ENCODE measurements at regions not wholly inside any gene's neighbourhood (a gene's known extent, or its start where the extent isn't known, plus 50 kb on each side); places are given as distances from the start of the nearest gene placed in this dataset.
"Not testable (repeated sequence)": the region's sequence is repeated elsewhere in the genome, so short reads cannot be mapped to it uniquely, and the experiment has no call there.

DNA sequence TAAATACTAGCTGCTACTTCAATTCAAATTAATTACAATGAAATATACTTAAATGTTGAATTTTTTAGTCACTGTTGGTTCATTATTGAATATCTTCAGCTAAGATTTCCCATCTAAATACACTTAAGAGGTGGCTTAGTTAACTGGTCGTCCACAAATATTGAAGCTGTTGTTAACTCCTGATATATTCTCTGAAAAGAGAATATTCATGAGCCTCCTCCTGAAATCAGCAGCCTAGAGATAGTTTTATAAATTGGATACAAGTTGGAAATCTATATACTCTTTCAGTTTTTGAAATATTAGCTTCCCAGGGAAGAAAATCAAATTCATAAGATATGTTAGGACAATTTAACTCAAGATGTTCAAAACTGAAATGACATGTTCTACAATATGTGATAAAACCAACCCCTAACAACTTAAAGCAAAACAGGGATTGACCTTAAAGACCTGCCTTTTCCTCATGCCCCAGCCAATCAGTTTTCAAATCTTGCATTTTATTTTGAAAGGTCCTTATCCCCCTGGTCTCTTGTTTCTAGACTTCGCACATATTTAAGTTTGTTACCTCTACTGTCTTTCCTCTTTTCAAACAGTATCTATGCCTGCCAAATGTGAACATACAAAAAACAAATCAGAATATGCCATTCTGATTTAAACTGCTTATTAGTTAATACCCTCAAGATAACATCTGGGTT lies 2784.9 kb downstream of the RPIA start:
- TF ChIP-seq, protein P1, sequence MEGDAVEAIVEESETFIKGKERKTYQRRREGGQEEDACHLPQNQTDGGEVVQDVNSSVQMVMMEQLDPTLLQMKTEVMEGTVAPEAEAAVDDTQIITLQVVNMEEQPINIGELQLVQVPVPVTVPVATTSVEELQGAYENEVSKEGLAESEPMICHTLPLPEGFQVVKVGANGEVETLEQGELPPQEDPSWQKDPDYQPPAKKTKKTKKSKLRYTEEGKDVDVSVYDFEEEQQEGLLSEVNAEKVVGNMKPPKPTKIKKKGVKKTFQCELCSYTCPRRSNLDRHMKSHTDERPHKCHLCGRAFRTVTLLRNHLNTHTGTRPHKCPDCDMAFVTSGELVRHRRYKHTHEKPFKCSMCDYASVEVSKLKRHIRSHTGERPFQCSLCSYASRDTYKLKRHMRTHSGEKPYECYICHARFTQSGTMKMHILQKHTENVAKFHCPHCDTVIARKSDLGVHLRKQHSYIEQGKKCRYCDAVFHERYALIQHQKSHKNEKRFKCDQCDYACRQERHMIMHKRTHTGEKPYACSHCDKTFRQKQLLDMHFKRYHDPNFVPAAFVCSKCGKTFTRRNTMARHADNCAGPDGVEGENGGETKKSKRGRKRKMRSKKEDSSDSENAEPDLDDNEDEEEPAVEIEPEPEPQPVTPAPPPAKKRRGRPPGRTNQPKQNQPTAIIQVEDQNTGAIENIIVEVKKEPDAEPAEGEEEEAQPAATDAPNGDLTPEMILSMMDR (optimal IDR thresholded peaks at IDR 0.05 in 1 of 3, IDR thresholded peaks at IDR 0.05 in 1 of 3, conservative IDR thresholded peaks at IDR 0.05 in 1 of 3; ENCODE audit: extremely low read depth in 1 of 3, insufficient read depth in 2 of 3, low read length in 3 of 3) = not testable (repeated sequence)
- not testable (repeated sequence) for TF ChIP-seq EZH2 (IDR thresholded peaks at IDR 0.05; ENCODE audit: low read length)
